ENCODE measurements at regions not wholly inside any gene's neighbourhood (a gene's known extent, or its start where the extent isn't known, plus 50 kb on each side); places are given as distances from the start of the nearest gene placed in this dataset.

DNA sequence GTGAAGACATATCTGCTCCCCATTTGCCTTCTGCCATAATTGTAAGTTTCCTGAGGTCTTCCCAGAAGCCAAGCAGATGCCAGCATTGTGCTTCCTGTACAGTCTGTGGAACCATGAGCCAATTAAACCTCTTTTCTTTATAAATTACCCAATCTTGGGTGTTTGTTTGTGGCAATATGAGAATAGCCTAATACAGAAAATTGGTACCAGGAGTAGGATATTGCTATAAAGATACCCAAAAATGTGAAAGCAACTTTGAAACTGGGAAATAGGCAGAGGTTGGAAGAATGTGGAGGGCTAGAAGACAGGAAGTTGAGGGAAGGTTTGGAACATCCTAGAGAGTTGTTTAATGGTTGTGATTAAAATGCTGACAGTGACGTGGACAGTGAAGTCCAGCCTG, 90.8 kb downstream of the HHIPL2 start:
- H3T11ph ChIP-seq (ENCODE audit: low read length), result no peak overlapping the region
- no peak overlapping the region for H3K56ac ChIP-seq (ENCODE audit: insufficient read length, low read depth, low read length)
- H3K27me3 Mint-ChIP-seq (ENCODE audit: low read depth), result peaks cover 7% of the 10 kb centered on the region
- H4K5ac ChIP-seq (ENCODE audit: insufficient read length, low read depth, low read length), result no peak overlapping the region
- no peak overlapping the region for H2BK15ac ChIP-seq (ENCODE audit: low read depth, low read length)
- no peak overlapping the region for H3K23ac ChIP-seq (ENCODE audit: insufficient read length, low read depth, low read length)
- H3K79me1 ChIP-seq (ENCODE audit: insufficient read depth, low read depth, low read length, poor library complexity, severe bottlenecking), result no peaks in the 10 kb centered on the region
- no peak overlapping the region for H3K9ac ChIP-seq (ENCODE audit: extremely low read depth, insufficient read length, low read length)
- H4K91ac ChIP-seq (ENCODE audit: insufficient read length, low read depth, low read length), result no peak overlapping the region
- H3K79me2 ChIP-seq (ENCODE audit: insufficient read depth, low read length), result no peaks in the 10 kb centered on the region
- H3K4me2 ChIP-seq (ENCODE audit: insufficient read depth, insufficient read length, low read length), result no peak overlapping the region
- H3K27ac Mint-ChIP-seq, result no peak overlapping the region
- TF ChIP-seq CTCF (conservative IDR thresholded peaks at IDR 0.05), result no peak
- no peak overlapping the region for H2BK5ac ChIP-seq (ENCODE audit: insufficient read length, low read length)
- H3K27me3 ChIP-seq (ENCODE audit: insufficient read depth, low read length), result no peaks in the 10 kb centered on the region
- no peak overlapping the region for H3K14ac ChIP-seq (ENCODE audit: insufficient read depth, low read length)
- H3K4me1 ChIP-seq (ENCODE audit: insufficient read depth, low read length), result no peaks in the 10 kb centered on the region; the same call in 1 of the 2 replicates
- no peaks in the 10 kb centered on the region for H4K20me1 ChIP-seq (ENCODE audit: control insufficient read depth, insufficient read depth, insufficient read length)
- no peak overlapping the region for H3K4me3 Mint-ChIP-seq
- no peaks in the 10 kb centered on the region for H3K9me3 ChIP-seq (ENCODE audit: control insufficient read depth, low read depth, low read length)
- H2BK120ac ChIP-seq (ENCODE audit: low read depth, low read length, poor library complexity, severe bottlenecking), result no peak overlapping the region
- peaks cover 24 to 25% of the 10 kb centered on the region in 2 experiments for H3K9me3 Mint-ChIP-seq
- WGBS (ENCODE audit: extremely low coverage, insufficient read length, low lambda C conversion rate), result no CpG with 5 or more reads among the region's 1 CpG
- H4K8ac ChIP-seq (replicated peaks; ENCODE audit: insufficient read length, low read depth, low read length), result no peak overlapping the region
- H2AFZ ChIP-seq (ENCODE audit: low read length), result no peak overlapping the region
- H3K27ac ChIP-seq (ENCODE audit: insufficient read length, low read depth, low read length), result no peak overlapping the region
- H2BK20ac ChIP-seq (ENCODE audit: low read depth, low read length, poor library complexity, severe bottlenecking), result no peak overlapping the region
- no peak overlapping the region for H3K18ac ChIP-seq (ENCODE audit: insufficient read length, low read depth, low read length)
- H3K36me3 Mint-ChIP-seq (ENCODE audit: insufficient read depth in 1 of 3, low read depth in 3 of 3), result peaks cover 10 to 16% (median 15%) of the 10 kb centered on the region in 3 experiments
- H3K23me2 ChIP-seq (ENCODE audit: insufficient read length, low read depth, low read length, poor library complexity, severe bottlenecking), result no peaks in the 10 kb centered on the region
- no peak overlapping the region for H2BK12ac ChIP-seq (ENCODE audit: insufficient read length, low read depth, low read length)
- H3K4me1 Mint-ChIP-seq, result peaks cover 8 to 14% of the 10 kb centered on the region in 2 experiments; a peak in 2 of 4 replicates
- H3K4ac ChIP-seq (ENCODE audit: low read depth, low read length), result no peak overlapping the region
- no peak overlapping the region for H2AK5ac ChIP-seq (ENCODE audit: insufficient read length, low read length)
- no peak for DNase-seq
